ENCODE measurements at regions not wholly inside any gene's neighbourhood (a gene's known extent, or its start where the extent isn't known, plus 50 kb on each side); places are given as distances from the start of the nearest gene placed in this dataset.
"Not testable (repeated sequence)": the region's sequence is repeated elsewhere in the genome, so short reads cannot be mapped to it uniquely, and the experiment has no call there.

DNA sequence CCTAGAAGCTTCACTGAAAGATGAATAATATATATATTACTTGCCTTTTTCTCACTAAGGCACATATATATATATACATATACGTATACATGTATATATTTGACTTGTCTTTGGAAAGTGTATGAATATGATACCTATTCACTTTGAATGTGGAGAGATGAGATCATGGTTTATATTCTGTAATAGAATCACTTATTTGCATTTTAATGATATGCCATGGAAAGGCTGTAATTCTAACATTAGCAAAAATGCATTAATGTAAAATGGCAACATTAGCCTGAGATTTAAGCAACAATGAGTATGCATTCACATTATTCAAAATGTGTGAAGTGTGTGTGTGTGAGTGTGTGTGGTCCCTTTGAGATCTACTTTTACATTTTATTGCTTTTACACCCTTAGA is 54.5 kb upstream of the PRKD1 start:
- DNase-seq (ENCODE audit: low read depth in 1 of 2, low spot score in 1 of 2): no peak

DNA sequence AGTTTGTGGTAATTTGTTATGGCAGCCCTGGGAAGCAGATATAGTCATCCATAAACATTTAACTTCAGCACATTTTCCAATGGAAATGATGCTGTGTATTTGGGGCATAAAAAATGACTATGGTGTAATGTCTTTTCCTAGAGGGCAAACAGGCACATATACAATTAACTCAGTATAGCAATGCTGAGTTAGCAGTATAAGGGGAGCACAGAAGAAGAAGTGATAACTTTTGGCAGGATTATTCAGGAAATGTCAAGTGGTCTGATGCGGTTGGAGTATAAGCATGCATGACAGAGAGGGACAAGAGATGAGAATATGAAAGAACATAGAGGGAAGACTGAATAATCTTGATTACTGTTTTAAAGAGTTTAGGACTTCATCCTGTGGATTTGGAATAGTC is 55.3 kb upstream of the PRKD1 start:
- DNase-seq (ENCODE audit: low read depth in 1 of 2, low spot score in 1 of 2): no peak

DNA sequence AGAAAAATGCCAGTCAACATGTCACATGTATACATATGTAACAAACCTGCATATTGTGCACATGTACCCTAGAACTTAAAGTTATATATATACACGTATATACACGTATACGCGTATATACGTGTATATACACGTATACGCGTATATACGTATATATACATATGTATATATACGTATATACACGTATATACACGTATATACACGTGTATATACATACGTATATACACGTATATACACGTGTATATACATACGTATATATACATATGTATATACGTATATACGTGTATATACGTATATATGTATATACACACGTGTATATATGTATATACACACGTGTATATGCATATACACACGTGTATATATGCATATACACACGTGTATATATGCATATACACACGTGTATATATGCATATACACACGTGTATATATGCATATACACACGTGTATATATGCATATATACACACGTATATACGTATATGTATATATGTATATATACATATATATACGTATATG is 62.8 kb upstream of the PRKD1 start:
- DNase-seq (ENCODE audit: low read depth in 1 of 2, low spot score in 1 of 2): not testable (repeated sequence)

DNA sequence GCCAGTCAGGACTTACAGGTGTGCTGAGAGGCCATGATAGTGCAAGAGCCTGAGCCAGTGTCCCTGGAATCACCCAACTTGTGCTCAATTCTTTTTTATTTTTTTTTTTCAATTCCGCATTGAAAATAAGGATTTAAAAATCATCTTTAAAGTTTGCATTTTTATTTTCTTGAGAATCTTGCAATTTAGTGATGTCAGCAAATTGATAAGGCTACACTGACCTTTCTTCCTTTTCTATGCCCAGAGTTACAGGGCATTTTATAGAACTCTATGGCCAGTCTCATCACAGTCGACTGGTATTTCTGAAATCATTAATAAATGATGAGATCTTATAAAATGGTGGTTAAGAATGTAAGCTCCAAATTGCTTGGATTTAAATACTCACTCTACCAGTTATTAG is 63.3 kb upstream of the PRKD1 start:
- no peak for DNase-seq (ENCODE audit: low read depth in 1 of 2, low spot score in 1 of 2)

DNA sequence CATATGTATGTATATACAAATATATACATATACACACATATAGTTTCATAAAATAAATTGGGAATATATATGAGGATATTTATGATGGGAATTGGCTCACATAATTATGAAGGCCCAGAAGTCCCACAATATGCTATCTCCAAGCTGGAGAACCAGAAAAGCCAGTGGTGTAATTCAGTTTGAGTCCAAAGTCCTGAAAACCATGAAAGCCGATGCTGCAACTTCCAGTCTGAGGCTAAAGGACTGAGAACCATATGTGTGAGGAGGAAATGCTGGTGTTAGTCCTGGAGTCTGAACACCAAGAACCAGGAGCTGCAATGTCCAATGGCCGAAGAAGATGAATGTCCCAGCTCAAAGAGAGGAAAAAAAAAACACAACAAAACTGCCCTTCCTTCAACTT is 65.5 kb upstream of the PRKD1 start:
- no peak for DNase-seq (ENCODE audit: low read depth in 1 of 2, low spot score in 1 of 2)

DNA sequence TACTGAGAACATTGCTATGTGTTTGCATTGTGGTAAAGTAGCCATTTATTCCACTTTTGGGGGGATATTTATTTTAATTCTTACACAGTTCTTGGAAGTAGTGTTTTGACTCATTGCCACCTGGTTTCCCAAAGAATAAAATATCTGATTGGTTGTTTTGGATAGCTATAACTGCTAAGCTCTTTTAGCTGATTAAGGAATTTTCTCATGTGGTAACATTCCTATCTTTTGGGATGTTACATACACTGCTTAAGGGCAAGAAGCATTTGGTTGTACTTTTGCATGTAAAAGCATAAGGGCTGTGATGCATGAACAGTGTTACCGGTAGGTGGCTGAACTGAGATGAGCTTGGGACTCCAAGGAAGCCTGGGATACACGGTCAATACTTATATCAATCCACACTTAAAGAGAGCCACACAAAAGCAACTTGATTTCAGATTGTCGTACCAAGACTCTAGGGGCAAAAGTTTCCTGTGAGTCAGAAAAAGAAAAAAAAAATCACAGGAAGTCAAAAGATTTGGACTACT is 71.4 kb upstream of the PRKD1 start:
- DNase-seq (ENCODE audit: low read depth in 1 of 2, low spot score in 1 of 2): no peak

DNA sequence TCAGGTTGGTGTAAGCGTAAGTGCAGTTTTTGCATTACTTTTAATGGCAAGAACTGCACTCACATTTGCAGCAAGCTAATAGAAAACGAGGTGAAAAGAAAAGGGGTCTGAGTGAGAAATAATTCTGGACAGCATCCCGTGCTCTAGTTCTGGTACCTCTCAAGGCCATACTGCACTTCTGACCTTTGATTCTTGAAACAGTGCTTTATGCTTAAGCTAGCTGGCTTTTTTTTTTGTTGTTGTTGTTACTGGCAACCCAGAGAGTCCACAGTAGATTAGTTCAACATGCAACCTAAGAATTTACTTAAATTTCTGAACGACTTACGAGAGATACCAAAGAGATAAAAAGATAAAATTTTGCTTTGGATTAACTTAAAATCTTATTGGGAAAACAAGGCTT is 75.2 kb upstream of the PRKD1 start:
- no peak for DNase-seq (ENCODE audit: low read depth in 1 of 2, low spot score in 1 of 2)

DNA sequence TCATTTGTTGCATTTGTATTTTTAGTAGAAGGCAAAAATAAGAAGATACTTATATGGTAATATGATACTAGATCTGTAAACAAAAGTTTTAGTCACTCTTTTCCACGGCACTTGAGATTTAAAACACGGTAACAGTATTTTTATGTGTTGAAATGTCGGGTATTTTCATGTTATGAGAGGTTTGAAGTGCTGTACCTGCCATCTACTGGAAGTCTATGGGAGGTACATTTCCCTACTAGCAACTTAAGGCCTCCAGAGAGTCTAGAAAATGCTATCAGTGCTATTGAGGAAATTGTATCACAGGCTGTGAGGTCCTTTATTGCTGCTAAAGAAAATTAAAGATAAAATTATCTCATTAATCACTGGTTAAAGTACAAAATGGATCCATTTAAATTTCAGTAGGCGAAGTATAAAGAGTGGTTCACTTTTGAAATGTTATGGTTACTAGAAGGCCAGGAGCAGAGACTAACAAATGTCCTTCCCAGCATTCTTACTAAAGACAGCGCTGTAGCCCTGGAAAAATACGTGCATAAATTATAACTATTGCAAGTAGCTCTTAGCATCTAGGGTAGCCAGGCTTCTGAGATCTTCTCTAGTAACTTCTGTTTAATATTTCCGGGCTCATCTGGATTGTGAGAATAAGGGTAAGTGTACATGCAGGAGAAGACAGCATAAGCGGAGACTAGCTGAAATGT is 77.6 kb upstream of the PRKD1 start:
- DNase-seq (ENCODE audit: low read depth in 1 of 2, low spot score in 1 of 2): no peak

DNA sequence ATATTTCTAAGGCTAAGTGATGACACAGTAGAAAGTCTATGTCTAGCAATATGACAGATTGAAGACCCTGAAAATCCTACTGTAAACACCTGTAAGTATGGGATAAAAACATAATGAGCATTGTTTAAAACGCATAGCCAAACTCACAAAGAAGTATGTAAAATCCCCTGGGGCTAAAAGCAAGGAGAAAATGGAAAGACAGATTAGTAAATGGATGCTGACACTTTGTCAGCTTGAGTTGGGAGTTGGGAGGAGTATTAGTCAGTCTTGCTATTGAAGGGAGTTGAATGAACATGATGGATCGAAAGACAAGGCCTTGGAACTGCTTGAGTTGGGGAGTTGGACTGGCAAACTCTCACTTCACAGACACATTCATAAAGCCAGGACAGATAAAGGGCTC is 79.0 kb upstream of the PRKD1 start:
- DNase-seq (ENCODE audit: low read depth in 1 of 2, low spot score in 1 of 2): no peak

DNA sequence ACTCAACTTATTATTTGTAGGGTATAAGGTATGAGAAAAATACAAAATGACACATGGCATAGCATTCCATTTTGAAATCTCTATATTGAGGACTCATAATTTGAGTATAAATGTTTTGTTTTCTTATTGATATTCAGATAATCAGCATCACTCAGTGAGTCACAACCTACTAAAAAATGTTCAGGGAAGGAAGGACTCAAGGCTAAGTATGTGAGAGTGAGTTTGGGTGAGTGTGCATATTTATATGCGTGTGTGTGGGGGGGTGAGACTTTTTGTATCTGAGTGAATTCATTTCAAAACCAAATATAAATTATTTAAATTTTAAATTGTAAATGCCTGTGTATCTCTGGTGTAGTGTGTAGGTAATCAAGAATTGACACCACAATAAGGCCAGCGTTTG is 87.8 kb upstream of the PRKD1 start:
- DNase-seq (ENCODE audit: low read depth in 1 of 2, low spot score in 1 of 2): no peak

DNA sequence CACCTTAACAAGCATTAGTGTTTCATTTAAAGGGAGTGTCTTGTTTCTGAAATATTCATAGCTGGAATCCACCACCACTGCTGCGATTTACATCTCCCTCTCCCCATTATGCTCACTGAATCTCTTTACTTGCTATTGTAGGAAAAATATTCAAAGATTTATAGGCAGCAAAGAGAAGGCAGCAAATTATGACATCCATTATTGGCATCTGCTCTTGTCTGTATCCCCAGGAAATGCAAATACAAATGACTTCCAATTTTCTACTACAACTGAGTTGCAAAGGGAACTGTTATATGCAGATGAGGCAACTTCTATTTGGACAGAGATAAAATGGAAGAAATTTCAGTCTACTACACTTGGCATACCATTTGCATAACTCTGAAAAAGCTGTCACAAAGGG is 88.4 kb upstream of the PRKD1 start:
- no peak for DNase-seq (ENCODE audit: low read depth in 1 of 2, low spot score in 1 of 2)

DNA sequence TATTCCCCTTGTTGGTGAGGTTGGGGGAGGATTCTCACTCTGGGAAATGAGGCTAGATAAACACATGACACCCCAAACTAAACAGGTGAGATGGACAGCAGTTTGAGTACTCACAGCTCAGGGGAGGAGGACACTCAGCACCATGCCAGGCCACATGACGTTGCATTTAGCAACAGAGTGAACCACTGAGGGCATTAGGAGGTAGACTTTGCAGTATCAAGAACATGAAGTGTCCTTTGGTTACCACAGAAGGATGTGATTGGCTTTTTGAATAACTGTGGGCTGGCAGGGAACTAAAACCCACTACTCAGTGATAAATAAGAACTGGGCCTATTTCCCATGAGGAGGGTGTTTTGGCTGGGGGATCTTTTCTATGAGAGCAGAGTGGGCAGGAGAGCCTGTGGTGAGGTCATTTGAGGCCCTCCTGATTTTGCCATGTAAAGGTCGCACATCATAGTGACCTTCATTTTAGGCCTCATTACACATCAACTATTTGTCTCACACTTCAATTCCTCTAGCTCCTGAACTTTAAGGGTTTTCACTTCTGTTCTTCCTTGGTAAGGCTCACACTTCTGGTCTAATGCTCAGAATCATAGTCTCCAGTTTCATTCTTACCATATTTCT is 89.8 kb upstream of the PRKD1 start:
- DNase-seq (ENCODE audit: low read depth in 1 of 2, low spot score in 1 of 2): no peak

DNA sequence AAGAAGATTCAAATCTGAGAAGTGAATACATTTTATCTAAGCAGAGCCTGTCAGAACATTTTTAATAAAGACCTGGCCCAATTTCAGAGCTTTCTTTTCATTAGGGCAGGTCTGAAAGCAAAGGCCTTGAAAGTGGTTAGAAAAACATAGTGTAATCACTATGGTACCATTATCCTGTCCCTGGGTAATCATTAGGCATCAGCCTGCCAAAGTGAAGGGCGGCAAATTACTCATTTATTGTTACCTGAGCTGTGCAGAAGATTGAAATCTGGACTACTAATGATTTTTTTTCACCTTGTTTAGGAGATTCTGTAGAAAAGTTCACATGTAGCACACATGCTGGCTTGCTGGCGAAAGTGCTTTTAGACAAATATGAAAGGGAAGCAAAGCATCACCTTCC is 92.6 kb upstream of the PRKD1 start:
- no peak for DNase-seq (ENCODE audit: low read depth in 1 of 2, low spot score in 1 of 2)

DNA sequence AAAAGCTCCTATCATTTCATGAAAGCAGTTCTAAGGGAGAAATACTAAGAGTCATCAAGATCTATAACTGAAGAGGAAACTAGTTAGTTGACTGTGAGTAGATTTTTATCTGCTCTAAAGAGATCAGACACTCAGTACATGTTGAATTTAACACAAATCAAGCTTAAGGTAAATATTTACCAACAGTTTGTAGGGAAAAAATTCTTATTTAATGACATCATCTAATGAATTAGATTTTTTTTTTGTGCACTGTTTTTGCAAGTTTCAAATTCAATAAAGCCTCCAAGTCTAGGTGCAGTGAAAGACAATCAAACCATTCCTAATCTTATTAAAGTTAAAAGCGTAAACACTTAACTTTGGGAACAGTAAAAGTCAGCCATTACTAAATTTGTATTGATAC is 93.0 kb upstream of the PRKD1 start:
- no peak for DNase-seq (ENCODE audit: low read depth in 1 of 2, low spot score in 1 of 2)

DNA sequence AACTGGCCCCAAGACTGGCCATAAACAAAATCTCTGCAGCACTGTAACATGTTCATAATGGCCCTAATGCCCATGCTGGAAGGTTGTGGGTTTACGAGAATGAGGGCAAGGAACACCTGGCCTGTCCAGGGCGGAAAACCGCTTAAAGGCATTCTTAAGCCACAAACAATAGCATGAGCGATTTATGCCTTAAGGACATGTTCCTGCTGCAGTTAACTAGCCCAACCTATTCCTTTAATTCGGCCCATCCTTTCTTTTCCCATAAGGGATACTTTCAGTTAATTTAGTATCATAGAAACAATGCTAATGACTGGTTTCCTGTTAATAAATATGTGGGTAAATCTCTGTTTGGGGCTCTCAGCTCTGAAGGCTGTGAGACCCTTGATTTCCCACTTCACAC is 95.7 kb upstream of the PRKD1 start:
- DNase-seq (ENCODE audit: low read depth in 1 of 2, low spot score in 1 of 2): not testable (repeated sequence)

DNA sequence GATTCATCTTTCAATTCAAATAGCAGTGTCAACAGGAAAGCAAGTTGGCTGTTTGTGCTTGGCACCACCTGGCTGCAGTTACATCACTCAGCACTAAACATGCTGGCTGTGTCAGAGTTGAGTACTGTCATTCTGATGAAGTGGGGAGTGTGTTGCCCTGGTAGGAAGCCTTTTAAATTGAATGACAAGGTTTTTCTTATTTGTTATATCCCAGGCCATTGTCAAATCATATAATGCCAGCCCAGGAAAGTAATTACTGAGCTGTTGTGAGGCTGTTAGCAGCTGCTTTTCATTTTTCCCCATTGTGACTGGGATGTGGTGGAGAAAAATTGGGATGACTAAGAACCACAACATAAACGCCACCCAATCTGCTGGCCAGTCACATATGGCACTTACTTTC is 106.5 kb upstream of the PRKD1 start:
- no peak for DNase-seq (ENCODE audit: low read depth in 1 of 2, low spot score in 1 of 2)

DNA sequence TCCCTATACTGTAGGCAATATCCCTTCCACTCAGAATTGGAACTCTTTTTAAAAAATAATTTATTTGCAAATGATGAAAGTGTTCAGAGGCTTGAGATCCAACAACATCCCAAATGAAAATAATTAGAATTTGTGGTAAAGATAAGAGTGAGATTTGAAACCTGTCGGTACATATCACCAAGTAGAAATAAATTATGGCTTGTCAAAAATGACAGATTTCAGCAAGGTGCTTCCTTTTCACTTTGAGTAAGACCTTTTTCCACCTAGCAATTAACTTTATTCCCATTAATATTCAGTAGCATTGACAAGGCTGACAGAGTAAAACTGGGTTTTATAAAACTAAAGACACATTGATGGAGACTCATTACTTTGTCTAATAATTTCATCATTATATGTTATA is 107.7 kb upstream of the PRKD1 start:
- no peak for DNase-seq (ENCODE audit: low read depth in 1 of 2, low spot score in 1 of 2)

DNA sequence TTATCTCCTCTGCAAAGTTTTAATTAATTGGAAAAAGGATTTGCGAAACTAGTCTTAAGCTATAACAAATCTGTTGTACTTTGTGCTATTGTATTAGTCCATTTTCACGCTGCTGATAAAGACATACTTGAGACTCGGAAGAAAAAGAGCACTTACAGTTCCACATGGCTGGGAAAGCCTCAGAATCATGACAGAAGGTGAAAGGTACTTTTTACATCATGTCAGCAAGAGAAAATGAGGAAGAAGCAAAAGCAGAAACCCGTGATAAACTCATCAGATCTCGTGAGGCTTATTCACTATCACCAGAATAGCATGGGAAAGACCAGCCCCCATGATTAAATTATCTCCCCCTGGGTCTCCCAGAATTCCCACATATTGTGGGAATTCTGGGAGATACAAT is 118.1 kb upstream of the PRKD1 start:
- DNase-seq (ENCODE audit: low read depth in 1 of 2, low spot score in 1 of 2): no peak

DNA sequence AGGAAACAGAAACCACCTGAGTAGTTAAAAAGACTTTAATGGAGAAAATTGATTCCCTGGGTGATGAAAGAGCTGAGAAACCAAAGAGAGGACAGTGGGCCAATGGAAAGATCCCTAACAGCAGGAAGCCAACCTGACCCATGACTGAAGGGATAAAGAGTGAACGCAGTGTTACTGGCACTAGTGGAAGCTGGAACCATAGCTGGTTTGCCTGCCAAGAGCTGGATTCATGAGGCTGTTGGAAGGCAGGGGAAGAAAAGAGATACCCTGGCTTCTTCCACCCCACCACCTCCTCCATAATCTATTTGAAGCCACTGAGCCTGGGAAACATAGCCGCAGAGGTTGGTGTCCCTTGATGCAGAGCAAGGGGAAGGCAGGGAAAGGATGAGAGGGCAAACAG is 125.5 kb upstream of the PRKD1 start:
- no peak for DNase-seq (ENCODE audit: low read depth in 1 of 2, low spot score in 1 of 2)

DNA sequence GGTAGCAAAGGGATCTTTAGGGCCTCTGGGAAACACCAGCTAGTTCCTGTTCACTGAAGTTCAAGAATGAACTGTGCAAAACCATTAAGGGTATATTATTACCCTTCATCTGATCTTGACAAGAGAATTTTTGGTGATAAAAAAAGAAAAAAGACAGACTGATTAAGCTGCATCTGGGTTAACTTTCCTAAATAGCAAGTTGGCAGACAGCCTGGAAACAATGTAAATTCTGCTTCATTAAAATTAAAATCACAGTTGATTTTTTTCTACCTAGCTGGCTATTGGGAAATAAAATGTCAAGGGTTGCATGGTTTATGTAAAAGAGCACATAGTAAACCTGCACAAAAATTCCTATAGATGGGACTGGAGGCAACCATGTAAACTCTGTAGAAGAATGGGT is 126.6 kb upstream of the PRKD1 start:
- DNase-seq (ENCODE audit: low read depth in 1 of 2, low spot score in 1 of 2): no peak

DNA sequence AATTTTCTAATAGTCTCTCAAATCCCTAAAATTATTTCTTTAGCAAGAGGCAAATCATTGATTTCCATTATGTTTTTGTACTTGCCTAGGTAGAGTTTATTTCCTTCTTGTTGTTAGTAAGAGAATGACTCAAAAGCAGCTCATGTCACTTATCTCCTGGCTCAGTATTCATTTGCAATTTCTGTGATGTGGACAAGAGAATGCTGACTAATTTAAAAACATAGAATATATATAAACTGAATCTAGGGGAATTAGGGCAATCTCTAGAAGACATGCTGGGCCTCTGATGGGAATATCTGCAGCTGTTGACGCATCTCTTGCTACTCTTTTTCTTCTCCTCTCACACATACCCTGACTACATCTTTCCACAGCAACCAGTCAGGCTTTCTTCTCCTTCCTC is 130.8 kb upstream of the PRKD1 start:
- DNase-seq (ENCODE audit: low read depth in 1 of 2, low spot score in 1 of 2): no peak

DNA sequence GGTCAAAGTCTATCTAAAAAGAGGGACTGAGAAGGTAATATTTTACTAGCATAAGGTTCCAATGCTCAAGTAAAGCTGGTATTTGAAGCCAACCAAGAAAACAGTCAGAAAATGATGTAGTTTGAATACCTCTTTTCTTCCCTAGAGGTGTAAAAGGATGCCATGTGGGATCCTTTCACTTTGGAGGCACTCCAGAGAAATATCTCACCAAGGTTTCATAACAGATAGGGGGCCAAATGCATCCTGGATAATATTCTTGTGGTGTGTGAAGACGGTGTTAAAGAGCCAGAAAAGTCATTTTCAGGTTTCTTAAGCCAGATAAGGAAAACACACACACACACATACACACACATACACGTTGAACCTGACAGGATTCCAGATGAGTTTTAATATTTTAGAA is 136.1 kb upstream of the PRKD1 start:
- DNase-seq (ENCODE audit: low read depth in 1 of 2, low spot score in 1 of 2): no peak

DNA sequence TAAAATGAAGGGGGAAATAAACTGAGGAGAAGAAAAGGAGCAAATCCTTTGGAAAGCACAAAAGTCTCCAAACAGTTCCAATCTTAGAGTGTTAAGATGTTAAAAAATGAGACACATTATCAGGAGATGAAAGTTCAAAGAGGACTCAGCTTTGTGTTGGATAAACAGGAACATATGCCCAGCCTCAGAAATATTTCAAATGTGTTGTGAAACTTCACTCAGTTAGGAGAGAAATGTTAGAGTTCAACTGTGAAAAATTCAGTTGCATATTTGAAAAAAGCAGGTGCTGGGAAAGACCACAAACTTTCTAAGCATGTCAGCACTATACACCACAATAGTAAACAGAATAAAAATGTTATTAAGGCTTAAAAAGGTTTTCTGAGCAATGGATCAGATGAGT is 136.8 kb upstream of the PRKD1 start:
- DNase-seq (ENCODE audit: low read depth in 1 of 2, low spot score in 1 of 2): no peak
